NCI-H187 (cell line): ENCODE measurements at regions not wholly inside any gene's neighbourhood (a gene's known extent, or its start where the extent isn't known, plus 50 kb on each side); places are given as distances from the start of the nearest gene placed in this dataset.

Experiments
- DNase-seq, 2 experiments: peaks; one replicate each; lab custom pipeline; 2025; lab: John Stamatoyannopoulos, UW

GRCh38 chr21:16832791-16833190 is 680.1 kb upstream of the CXADR start:
- no peak for DNase-seq

- no peak for DNase-seq
These were observed 678.1 kb upstream of the CXADR start for GRCh38 chr21:16834791-16835190.

GRCh38 chr21:16837321-16837720 is 675.5 kb upstream of the CXADR start:
- no peak for DNase-seq

- DNase-seq, result no peak
These were observed 675.1 kb upstream of the CXADR start for GRCh38 chr21:16837721-16838120.

- no peak for DNase-seq
These were observed 674.5 kb upstream of the CXADR start for GRCh38 chr21:16838331-16838730.

- DNase-seq, result no peak
These were observed 672.3 kb upstream of the CXADR start for GRCh38 chr21:16840538-16840937.

- no peak for DNase-seq
These were observed 670.7 kb upstream of the CXADR start for GRCh38 chr21:16841975-16842695.

- no peak for DNase-seq
These were observed 670.2 kb upstream of the CXADR start for GRCh38 chr21:16842696-16843035.

GRCh38 chr21:16847211-16847610 is 665.6 kb upstream of the CXADR start:
- DNase-seq, result no peak

- DNase-seq, result no peak
These were observed 661.8 kb upstream of the CXADR start for GRCh38 chr21:16851054-16851453.

GRCh38 chr21:16855164-16855667 is 657.6 kb upstream of the CXADR start:
- DNase-seq, result no peak

- DNase-seq, result no peak
These were observed 649.4 kb upstream of the CXADR start for GRCh38 chr21:16863362-16863905.

- no peak for DNase-seq
These were observed 648.9 kb upstream of the CXADR start for GRCh38 chr21:16863908-16864307.

- DNase-seq, result no peak
These were observed 647.2 kb upstream of the CXADR start for GRCh38 chr21:16865632-16866031.

- DNase-seq, result no peak
These were observed 646.0 kb upstream of the CXADR start for GRCh38 chr21:16866851-16867250.

- DNase-seq, result no peak
These were observed 642.7 kb upstream of the CXADR start for GRCh38 chr21:16870103-16870502.

- no peak for DNase-seq
These were observed 640.2 kb upstream of the CXADR start for GRCh38 chr21:16872616-16873015.

GRCh38 chr21:16873176-16873575 is 639.7 kb upstream of the CXADR start:
- no peak for DNase-seq

GRCh38 chr21:16873596-16873995 is 639.2 kb upstream of the CXADR start:
- DNase-seq, result no peak

- DNase-seq, result no peak
These were observed 633.4 kb upstream of the CXADR start for GRCh38 chr21:16879479-16879878.

GRCh38 chr21:16891821-16892220 is 621.0 kb upstream of the CXADR start:
- DNase-seq, result no peak

GRCh38 chr21:16900685-16901084 is 612.2 kb upstream of the CXADR start:
- DNase-seq, result no peak

GRCh38 chr21:16908077-16908476 is 604.8 kb upstream of the CXADR start:
- no peak for DNase-seq
